ENCODE measurements at regions not wholly inside any gene's neighbourhood (a gene's known extent, or its start where the extent isn't known, plus 50 kb on each side); places are given as distances from the start of the nearest gene placed in this dataset.

- no peak overlapping the region for H2AFZ ChIP-seq (ENCODE audit: low read length)
- no peaks in the 10 kb centered on the region for H4K20me1 ChIP-seq (replicated peaks in 1 of 2; ENCODE audit: control insufficient read depth in 1 of 2, insufficient read depth in 2 of 2, low read length in 2 of 2)
- no peak overlapping the region for H3K9ac ChIP-seq (replicated peaks in 1 of 4; ENCODE audit: extremely low read depth in 1 of 4, low read depth in 3 of 4, low read length in 3 of 4)
- no peaks in the 10 kb centered on the region for H3K27me3 ChIP-seq (replicated peaks in 1 of 4; ENCODE audit: control insufficient read depth in 3 of 4, extremely low read depth in 1 of 4, insufficient read depth in 3 of 4, low read length in 3 of 4)
- no peak overlapping the region for H2BK5ac ChIP-seq (ENCODE audit: low read depth, low read length)
- no peak overlapping the region for H2BK15ac ChIP-seq (ENCODE audit: low read length)
- no peak overlapping the region for H2BK12ac ChIP-seq (ENCODE audit: low read depth, low read length)
- no peaks in the 10 kb centered on the region for H3K79me1 ChIP-seq (ENCODE audit: low read depth, low read length)
- no peak overlapping the region for H2BK120ac ChIP-seq (replicated peaks; ENCODE audit: low read depth, low read length)
- WGBS, 2 experiments (ENCODE audit: extremely low coverage in 1 of 2, insufficient coverage in 1 of 2, insufficient read length in 1 of 2, insufficient replicate concordance in 2 of 2, low coverage in 1 of 2, low lambda C conversion rate in 2 of 2, missing lambda C conversion rate in 1 of 2) = 92% methylated on average over 4 of the region's 4 CpGs; no CpG with 5 or more reads in 1 of the 2 experiments
- TF ChIP-seq SIX5 (IDR thresholded peaks at IDR 0.05; ENCODE audit: low read depth, low read length) = no peak
- TF ChIP-seq KDM1A (IDR thresholded peaks at IDR 0.05; ENCODE audit: borderline replicate concordance, low read length) = no peak
- no peak for TF ChIP-seq EP300 (IDR thresholded peaks at IDR 0.05; ENCODE audit: borderline replicate concordance in 1 of 2, low read depth in 2 of 2, low read length in 2 of 2)
- TF ChIP-seq YY1 (IDR thresholded peaks at IDR 0.05; ENCODE audit: low read depth, low read length) = no peak
- no peak for TF ChIP-seq FOSL1 (IDR thresholded peaks at IDR 0.05; ENCODE audit: insufficient read depth, low read depth, low read length)
- TF ChIP-seq SP4 (IDR thresholded peaks at IDR 0.05; ENCODE audit: low read length) = no peak
- TF ChIP-seq MAFK (IDR thresholded peaks at IDR 0.05; ENCODE audit: low read depth, low read length) = no peak
- TF ChIP-seq HDAC2 (IDR thresholded peaks at IDR 0.05; ENCODE audit: borderline replicate concordance in 1 of 2, low read depth in 2 of 2, low read length in 2 of 2) = no peak
- no peak for TF ChIP-seq KDM5A (IDR thresholded peaks at IDR 0.05; ENCODE audit: low read length)
- TF ChIP-seq TAF1 (IDR thresholded peaks at IDR 0.05; ENCODE audit: low read depth, low read length) = no peak
- no peak for TF ChIP-seq RXRA (IDR thresholded peaks at IDR 0.05; ENCODE audit: insufficient read depth, low read depth, low read length)
- no peak for TF ChIP-seq BACH1 (IDR thresholded peaks at IDR 0.05; ENCODE audit: low read length)
- TF ChIP-seq NANOG (IDR thresholded peaks at IDR 0.05; ENCODE audit: insufficient read depth, low read depth, low read length, poor library complexity, severe bottlenecking) = no peak
- TF ChIP-seq RFX5 (IDR thresholded peaks at IDR 0.05; ENCODE audit: borderline replicate concordance, low read depth, low read length) = no peak
- TF ChIP-seq SIN3A (conservative IDR thresholded peaks at IDR 0.05 in 1 of 2, IDR thresholded peaks at IDR 0.05 in 1 of 2; ENCODE audit: low read depth in 1 of 2, low read length in 2 of 2) = no peak
- no peak overlapping the region for H4K5ac ChIP-seq (ENCODE audit: insufficient read length, low read depth, low read length)
- no peak overlapping the region for H3K4ac ChIP-seq (replicated peaks; ENCODE audit: insufficient read length, low read depth, low read length)
- no peak overlapping the region for H3K27ac ChIP-seq (ENCODE audit: low read depth, low read length)
- no peak overlapping the region for H3K4me3 ChIP-seq (ENCODE audit: extremely low read depth in 1 of 4, insufficient read depth in 2 of 4, low read depth in 3 of 4, low read length in 4 of 4)
- no peaks in the 10 kb centered on the region for H3K79me2 ChIP-seq (ENCODE audit: control insufficient read depth in 1 of 2, insufficient read depth in 2 of 2, low read length in 2 of 2)
- H3K9me3 ChIP-seq (ENCODE audit: insufficient read depth in 2 of 2, low read depth in 1 of 2, low read length in 1 of 2) = 0 out of 4 replicates have a peak, but pooled peaks cover 0 to 9% of the 10 kb centered on the region in 2 experiments
- H3K4me1 ChIP-seq (replicated peaks in 1 of 4; ENCODE audit: control insufficient read depth in 3 of 4, insufficient read depth in 4 of 4, low read length in 3 of 4) = no peaks in the 10 kb centered on the region
- no peak overlapping the region for H3K4me2 ChIP-seq (ENCODE audit: insufficient read depth in 1 of 2, low read depth in 2 of 2, low read length in 2 of 2)
- ChIA-PET CTCF (ENCODE audit: partially characterized antibody) (interaction anchor here (1.4 kb wide), 1 partner anchor 18 kb away, joined by 4 read pairs; no protein-coding TSS in a partner anchor), POLR2A (ENCODE audit: partially characterized antibody) (no interaction called here)
- H3K56ac ChIP-seq (replicated peaks; ENCODE audit: insufficient read length, low read depth, low read length) = no peak overlapping the region
- no peak overlapping the region for H3K23ac ChIP-seq (ENCODE audit: insufficient read length)
- H4K91ac ChIP-seq (replicated peaks; ENCODE audit: insufficient read length, low read length) = no peak overlapping the region
- no peak for FAIRE-seq
- H2BK20ac ChIP-seq (ENCODE audit: low read length) = no peak overlapping the region
- no peak overlapping the region for H3K14ac ChIP-seq (ENCODE audit: insufficient read length)
- H4K8ac ChIP-seq (ENCODE audit: extremely low read depth, insufficient read depth, low read length) = no peak overlapping the region
- H3K36me3 ChIP-seq (ENCODE audit: control insufficient read depth in 2 of 4, insufficient read depth in 4 of 4, low read length in 3 of 4) = no peaks in the 10 kb centered on the region
- DNase-seq (ENCODE audit: low read depth in 1 of 2, low spot score in 2 of 2) = no peak
- H3K18ac ChIP-seq (ENCODE audit: extremely low read depth, low read length) = no peak overlapping the region
- H3K23me2 ChIP-seq (ENCODE audit: low read depth, low read length) = no peaks in the 10 kb centered on the region
- H2AK5ac ChIP-seq (ENCODE audit: low read depth, low read length) = no peak overlapping the region
Observed at GRCh38 chr2:65807942-65808341, 375.5 kb upstream of the SPRED2 start.
